Activated CD4-positive, alpha-beta T cell treated with anti-CD3 and anti-CD28 coated beads, Interleukin-2, Interleukin-6, amounts not matched to agents 100 ng/mL and 50 ng/mL, durations not matched to agents 16 hours and 8 hours (primary cell): ENCODE measurements at regions not wholly inside any gene's neighbourhood (a gene's known extent, or its start where the extent isn't known, plus 50 kb on each side); places are given as distances from the start of the nearest gene placed in this dataset.
"Not testable (repeated sequence)": the region's sequence is repeated elsewhere in the genome, so short reads cannot be mapped to it uniquely, and the experiment has no call there.

Experiments
- DNase-seq: peaks from one replicate; pipeline ENCODE4 v3.0.0-alpha.2; 2020

DNA sequence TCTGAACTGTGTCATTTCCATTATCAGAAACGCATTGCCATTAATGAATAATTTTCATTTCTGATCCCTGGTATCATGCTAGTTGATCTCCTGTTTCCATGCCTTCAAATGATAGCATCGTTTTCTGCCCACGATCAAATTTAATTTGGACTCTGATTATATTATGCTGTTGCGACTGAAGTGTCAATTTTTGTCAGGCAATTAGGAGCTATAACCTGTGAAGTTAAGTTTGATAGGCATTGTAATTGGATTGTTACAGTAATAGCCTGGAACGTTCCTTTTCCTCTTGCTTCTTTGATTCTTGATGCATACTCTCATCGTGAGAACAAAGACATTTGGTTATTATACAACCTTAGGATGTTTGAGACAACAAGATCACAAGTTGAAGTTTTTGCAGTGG lies 356.3 kb downstream of the VRK1 start:
- no peak for DNase-seq

DNA sequence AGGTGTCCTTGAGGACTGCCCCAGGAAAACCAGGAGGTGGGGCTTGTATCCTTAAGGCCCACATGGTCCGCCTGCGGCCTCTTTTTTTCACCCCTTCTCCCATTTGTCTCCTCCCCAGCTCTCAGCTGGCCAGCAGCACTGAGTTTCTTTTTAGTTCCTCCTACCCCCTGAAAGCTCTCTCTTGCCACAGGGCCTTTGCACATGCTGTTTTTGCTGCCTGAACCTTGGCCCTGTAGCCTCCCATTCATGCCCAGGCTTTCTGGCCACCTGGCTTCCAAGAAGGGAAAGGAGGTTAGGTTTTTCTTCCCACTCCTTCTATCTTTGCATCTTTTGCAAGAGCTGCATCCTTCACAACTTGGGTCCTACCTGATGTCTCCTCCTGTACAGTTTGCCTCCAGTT lies 358.1 kb downstream of the VRK1 start:
- no peak for DNase-seq

DNA sequence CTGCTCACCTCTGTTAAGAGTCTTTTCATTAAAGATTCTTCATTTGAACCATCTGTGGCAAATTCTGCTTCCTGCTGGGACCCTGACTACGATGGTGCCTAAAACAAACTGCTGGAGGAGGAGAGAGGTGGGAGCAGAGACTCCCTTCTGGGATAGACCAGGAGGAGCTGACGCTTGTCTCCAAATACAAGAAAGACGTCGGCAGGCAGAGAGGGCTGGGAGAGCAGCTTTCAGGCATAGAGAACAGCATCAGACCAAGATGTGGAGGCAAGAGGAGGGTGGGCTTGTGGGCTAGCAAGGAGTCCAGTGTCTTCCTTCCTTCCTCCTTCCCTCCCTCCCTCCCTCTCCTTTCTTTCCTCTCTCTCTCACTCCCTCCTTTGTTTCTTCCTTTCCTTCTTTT lies 358.6 kb downstream of the VRK1 start:
- no peak for DNase-seq

DNA sequence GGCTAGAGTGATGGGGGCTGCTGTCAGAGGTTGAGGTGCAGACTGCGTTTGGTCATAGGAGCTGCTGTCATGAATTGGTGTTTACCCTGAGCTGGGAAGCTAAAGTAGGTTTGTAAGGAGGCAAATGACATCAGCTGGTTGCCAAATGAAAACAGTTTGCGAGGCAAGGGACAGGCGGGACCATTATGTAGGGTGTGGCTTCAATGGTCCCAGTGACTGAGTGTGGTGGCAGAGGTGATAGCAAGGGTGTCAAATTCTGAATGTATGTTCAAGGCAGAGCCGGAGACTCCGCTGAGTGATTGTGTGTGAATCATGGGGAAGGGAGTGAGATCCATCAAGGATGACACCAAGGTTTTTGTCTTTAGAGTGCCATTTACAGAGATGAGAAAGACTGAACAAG lies 359.5 kb downstream of the VRK1 start:
- DNase-seq: no peak

DNA sequence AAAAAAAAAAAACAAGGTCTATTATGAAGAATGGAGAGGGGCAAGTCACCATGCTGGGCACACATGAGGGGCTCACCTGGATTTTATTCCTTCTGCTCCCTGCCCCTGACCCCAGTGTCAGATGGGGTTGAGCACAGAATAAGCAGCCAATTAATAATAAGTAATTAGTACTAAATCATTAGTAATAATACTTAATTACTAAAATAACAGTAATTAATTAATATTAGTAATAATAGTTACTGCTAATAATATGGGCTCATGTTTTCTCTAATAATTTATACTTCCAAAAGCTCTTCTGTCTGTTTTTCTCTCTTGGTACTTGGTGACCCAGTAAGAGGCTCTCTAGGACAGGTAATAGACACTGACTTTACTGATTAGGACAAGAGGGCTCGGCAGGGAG lies 360.9 kb downstream of the VRK1 start:
- no peak for DNase-seq

DNA sequence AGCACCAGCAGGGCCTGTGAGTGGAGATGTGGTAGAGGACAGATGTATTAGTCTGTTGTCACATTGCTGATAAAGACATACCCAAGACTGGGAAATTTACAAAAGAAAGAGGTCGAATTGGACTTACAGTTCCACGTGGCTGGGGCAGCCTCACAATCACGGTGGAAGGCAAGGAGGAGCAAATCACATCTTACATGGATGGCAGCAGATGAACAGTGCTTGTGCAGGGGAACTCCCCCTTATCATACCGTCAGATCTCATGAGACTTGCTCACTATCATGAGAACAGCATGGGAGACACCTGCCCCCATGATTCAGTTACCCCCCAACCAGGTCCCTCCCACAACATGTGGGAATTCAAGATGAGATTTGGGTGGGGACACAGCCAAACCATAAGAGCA lies 361.9 kb downstream of the VRK1 start:
- DNase-seq: no peak

DNA sequence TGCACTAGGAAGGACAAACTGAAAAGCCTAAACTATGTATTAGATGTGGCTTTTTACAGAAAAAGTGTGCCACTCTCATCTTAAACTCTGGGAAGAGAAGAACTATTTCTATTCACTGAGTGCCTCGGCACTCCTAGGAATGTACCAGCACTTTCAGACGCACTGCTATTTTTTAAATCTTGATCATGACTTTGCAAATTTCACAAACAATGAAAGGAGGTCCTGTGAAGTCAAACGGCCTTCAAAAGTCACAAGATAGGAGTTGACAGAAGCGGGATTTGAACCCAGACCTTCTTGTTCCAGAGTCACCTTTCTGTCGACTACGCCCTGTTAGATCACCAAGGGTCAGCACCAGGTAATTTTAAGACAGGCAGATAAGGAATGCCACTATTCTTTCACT lies 365.4 kb downstream of the VRK1 start:
- no peak for DNase-seq

DNA sequence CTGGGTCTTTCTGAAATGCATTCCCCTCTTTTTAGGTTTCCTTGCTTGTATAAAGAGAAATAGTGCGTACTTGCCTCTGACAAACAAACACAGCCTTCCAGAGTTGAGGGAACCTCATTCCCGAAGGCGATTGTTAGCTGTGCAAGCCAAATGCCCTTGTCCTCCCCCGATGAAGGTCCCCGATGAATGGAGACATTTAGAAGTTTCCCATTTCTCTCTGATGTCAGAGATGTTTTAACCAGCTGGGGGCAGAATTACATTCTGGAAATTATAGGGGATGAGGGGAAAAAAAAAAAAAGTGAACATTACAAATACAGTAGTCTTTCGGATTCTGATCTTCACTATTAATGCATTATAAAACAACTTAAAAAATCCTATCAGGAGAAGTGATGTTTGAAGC lies 366.8 kb downstream of the VRK1 start:
- DNase-seq: no peak

- no peak for DNase-seq
These were observed 369.3 kb downstream of the VRK1 start for GRCh38 chr14:97166497-97166896.

DNA sequence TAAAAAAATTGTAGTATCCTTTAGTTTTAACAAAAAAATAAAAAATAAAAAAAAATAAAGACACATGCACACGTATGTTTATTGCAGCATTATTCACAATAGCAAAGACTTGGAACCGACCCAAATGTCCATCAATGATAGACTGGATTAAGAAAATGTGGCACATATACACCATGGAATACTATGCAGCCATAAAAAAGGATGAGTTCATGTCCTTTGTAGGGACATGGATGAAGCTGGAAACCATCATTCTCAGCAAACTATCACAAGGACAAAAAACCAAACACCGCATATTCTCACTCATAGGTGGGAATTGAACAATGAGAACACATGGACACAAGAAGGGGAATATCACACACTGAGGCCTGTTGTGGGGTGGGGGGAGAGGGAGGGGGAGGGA lies 370.4 kb downstream of the VRK1 start:
- DNase-seq: not testable (repeated sequence)

- no peak for DNase-seq
These were observed 375.5 kb downstream of the VRK1 start for GRCh38 chr14:97172644-97173043.

DNA sequence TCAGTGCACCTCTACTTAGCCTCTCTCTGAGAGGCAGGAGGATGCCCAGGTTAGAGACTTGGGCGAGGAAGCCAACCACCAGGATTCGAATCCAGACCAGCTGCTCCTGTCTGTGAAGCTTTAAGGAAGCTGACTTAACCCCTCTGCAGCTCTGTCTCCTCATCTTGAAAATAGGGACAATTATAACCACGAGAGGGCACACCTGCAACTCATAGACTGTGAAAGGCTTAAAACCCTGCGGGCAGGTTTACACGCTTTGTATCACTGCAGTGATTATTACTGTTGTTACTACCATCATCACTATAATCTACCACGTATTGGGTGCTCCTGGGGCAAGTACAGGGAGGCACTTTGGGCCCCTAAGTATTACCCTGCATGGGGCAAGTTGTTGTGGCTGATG lies 379.8 kb downstream of the VRK1 start:
- DNase-seq: peak; percentile 50

- no peak for DNase-seq
These were observed 380.5 kb downstream of the VRK1 start for GRCh38 chr14:97177635-97178034.

- DNase-seq: peak; percentile 21
These were observed 381.6 kb downstream of the VRK1 start for GRCh38 chr14:97178781-97179180.

DNA sequence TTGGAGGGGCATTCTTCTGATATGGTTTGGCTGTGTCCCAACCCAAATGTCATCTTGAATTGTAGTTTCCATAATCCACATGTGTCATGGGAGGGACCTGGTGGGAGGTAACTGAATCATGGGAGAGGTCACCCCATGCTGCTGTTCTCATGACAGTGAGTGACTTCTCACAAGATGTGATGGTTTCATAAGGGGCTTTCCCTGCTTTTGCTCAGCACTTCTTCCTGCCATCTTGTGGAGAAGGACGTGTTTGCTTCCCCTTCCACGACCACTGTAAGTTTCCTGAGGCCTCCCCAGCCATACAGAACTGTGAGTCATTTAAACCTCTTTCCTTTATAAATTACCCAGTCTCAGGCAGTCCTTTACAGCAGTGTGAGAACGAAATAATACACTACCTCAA lies 382.4 kb downstream of the VRK1 start:
- DNase-seq: peak; percentile 30

- peak; percentile 47 for DNase-seq
These were observed 383.4 kb downstream of the VRK1 start for GRCh38 chr14:97180304-97181200.

DNA sequence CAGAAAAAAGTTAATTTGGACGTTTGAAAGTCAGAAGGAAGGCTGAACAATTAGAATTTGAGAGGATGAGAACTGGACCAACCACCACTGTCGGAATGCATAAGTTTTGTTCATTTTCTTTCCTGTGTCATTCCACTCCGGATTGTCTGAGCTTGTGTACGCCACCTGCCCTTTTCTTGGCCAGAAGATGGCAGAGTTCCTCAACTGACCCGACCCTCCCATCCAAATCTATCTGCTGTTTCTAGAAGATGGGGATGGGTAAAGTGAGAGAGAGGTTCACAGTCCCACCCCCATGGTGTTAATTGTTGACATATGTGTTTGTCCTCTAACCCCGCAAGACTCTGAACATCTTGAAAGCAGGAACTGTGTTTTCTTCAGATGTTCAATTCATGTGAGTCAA lies 388.0 kb downstream of the VRK1 start:
- DNase-seq: peak; percentile 11

- no peak for DNase-seq
These were observed 390.7 kb downstream of the VRK1 start for GRCh38 chr14:97187916-97188315.

DNA sequence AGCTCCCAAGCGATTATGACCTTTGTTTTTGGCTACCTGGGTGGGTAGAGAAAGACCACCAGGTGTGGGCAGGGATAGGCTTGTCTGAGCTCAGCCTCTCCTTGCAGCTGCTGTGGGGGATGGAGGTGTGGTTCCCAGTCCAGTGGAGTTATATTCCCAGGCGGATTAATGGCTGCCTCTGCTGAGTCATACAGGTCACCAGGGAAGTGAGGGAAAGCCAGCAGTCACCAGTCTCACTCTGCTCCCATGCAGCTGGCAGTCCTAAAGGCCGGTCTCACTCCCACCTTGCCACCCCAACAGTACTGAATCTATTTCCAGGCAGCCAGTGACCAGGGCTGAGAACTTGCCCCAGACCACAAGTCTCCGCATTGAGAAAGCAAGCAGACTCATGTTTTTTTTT lies 399.2 kb downstream of the VRK1 start:
- DNase-seq: no peak

GRCh38 chr14:97198813-97199212 lies 401.6 kb downstream of the VRK1 start:
- DNase-seq: no peak

- DNase-seq: no peak
These were observed 403.1 kb downstream of the VRK1 start for GRCh38 chr14:97200245-97200644.

GRCh38 chr14:97206916-97207315 lies 409.7 kb downstream of the VRK1 start:
- no peak for DNase-seq

DNA sequence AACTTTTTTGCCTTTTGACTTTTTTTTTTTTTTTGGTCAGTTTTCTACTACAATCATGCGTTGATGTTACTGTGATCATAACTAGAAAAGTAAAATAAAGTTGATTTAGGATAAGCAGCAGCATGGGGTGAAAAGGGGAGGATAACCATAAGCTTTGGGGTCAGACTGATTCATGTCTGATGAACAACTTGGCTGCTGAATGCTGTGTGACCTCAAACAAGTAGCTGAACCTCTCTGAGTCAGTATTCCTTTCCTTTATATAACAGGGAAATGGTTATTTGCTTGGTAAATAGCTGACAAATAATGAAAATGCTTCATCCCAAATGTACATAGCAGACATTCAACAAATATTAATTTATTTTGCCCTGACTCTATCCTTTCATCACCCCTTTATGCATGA lies 413.0 kb downstream of the VRK1 start:
- no peak for DNase-seq

DNA sequence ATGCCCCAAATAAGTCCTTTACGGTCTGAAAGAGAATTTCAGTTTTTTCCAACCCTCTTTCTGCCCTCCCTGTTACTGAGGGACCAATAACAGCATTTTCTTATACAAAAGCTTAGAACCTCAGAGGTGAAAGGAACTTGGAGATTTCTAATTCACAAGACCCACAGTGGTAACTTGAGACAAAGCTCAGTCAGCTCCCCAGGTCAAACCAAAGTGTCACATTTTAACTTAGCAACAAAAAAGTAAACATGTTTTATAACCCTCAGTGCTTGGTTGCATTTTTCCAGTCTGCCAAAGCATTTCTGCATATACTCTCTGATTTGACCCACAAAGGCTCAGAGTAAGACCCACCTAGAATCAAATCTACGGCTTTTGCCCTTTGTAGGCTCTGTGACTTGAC lies 415.2 kb downstream of the VRK1 start:
- DNase-seq: no peak

GRCh38 chr14:97213720-97214119 lies 416.5 kb downstream of the VRK1 start:
- DNase-seq: no peak
